ENCODE measurements at regions not wholly inside any gene's neighbourhood (a gene's known extent, or its start where the extent isn't known, plus 50 kb on each side); places are given as distances from the start of the nearest gene placed in this dataset.
A peak's percentile ranks its signal among the peaks of the same experiment; 100 is the strongest.
"Not testable (repeated sequence)": the region's sequence is repeated elsewhere in the genome, so short reads cannot be mapped to it uniquely, and the experiment has no call there.

DNA sequence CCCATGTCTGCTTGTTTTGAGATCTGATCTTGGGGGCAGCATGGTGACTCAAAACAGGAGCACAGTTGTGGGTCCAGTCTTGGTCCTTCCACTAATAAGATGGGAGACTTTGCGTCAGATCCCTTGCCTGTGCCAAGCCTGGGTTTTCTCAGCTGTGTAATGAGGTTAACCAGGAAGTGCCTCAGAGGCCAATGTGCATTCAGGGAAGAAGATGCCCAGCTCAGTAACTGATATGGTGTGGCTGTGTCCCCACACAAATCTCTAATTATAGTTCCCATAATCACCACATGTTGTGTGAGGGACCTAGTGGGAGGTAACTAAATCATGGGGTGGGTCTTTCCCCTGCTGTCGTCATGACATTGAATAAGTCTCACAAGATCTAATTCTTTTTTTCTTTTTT is 107.1 kb upstream of the ALDH3B2 start:
- H3K27ac ChIP-seq (replicated peaks); H3K27me3 ChIP-seq (ENCODE audit: low read depth); H3K36me3 ChIP-seq; DNase-seq; H3K4me3 ChIP-seq; H3K9me3 ChIP-seq (replicated peaks); intact Hi-C loops (cut with micrococcal nuclease); H3K4me1 ChIP-seq: not testable (repeated sequence)

GRCh38 chr11:67780056-67780455 is 105.6 kb upstream of the ALDH3B2 start:
- no peak for TF ChIP-seq CTCF (IDR thresholded peaks at IDR 0.05; ENCODE audit: borderline replicate concordance)
- no peaks in the 10 kb centered on the region for H3K36me3 ChIP-seq
- H3K4me1 ChIP-seq = no peaks in the 10 kb centered on the region
- intact Hi-C loops (cut with micrococcal nuclease) = no loop called here
- peaks cover 6% of the 10 kb centered on the region for H3K27me3 ChIP-seq (ENCODE audit: low read depth)
- H3K4me3 ChIP-seq = no peak overlapping the region
- no peak for DNase-seq
- no peak overlapping the region for H3K27ac ChIP-seq (replicated peaks)
- H3K9me3 ChIP-seq (replicated peaks) = no peaks in the 10 kb centered on the region

GRCh38 chr11:67779189-67779875 is 104.9 kb upstream of the ALDH3B2 start:
- H3K27me3 ChIP-seq (ENCODE audit: low read depth) = not testable (repeated sequence)

GRCh38 chr11:67776852-67777520 is 102.6 kb upstream of the ALDH3B2 start:
- no peaks in the 10 kb centered on the region for H3K36me3 ChIP-seq
- H3K4me3 ChIP-seq = no peak overlapping the region
- H3K4me1 ChIP-seq = peaks cover 13% of the 10 kb centered on the region
- no peak overlapping the region for H3K27ac ChIP-seq (replicated peaks)
- peaks cover 10% of the 10 kb centered on the region for H3K27me3 ChIP-seq (ENCODE audit: low read depth)
- no peaks in the 10 kb centered on the region for H3K9me3 ChIP-seq (replicated peaks)
- no peak for TF ChIP-seq CTCF (IDR thresholded peaks at IDR 0.05; ENCODE audit: borderline replicate concordance)
- no peak for DNase-seq
- intact Hi-C loops (cut with micrococcal nuclease) = no loop called here

More at GRCh38 chr11:67779189-67779875, 104.9 kb upstream of the ALDH3B2 start:
- DNase-seq; intact Hi-C loops (cut with micrococcal nuclease); H3K27ac ChIP-seq (replicated peaks); H3K4me3 ChIP-seq; H3K4me1 ChIP-seq; H3K9me3 ChIP-seq (replicated peaks); H3K36me3 ChIP-seq: not testable (repeated sequence)

DNA sequence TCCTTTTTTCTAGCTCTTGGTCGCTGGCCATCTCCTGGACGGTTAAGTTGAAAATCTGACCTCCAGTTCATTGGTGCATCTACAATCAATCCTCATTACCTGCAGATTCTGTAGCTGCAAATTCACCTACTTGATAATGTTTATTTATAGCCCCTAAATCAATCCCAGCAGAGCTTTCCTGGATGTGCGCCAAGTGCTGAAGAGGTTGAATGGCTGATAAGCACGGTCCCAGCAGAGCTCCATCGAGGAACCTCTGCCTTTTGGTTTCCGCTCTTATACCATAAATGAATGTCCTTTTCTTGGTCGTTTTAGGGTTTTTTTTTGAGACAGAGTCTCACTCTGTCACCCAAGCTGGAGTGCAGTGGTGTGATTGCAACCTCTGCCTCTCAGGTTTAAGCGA is 99.8 kb upstream of the ALDH3B2 start:
- H3K36me3 ChIP-seq; H3K9me3 ChIP-seq (replicated peaks); H3K27ac ChIP-seq (replicated peaks); H3K27me3 ChIP-seq (ENCODE audit: low read depth); H3K4me3 ChIP-seq; intact Hi-C loops (cut with micrococcal nuclease): not testable (repeated sequence)
- H3K4me1 ChIP-seq = peaks cover 13% of the 10 kb centered on the region
- DNase-seq = peak; percentile 50

DNA sequence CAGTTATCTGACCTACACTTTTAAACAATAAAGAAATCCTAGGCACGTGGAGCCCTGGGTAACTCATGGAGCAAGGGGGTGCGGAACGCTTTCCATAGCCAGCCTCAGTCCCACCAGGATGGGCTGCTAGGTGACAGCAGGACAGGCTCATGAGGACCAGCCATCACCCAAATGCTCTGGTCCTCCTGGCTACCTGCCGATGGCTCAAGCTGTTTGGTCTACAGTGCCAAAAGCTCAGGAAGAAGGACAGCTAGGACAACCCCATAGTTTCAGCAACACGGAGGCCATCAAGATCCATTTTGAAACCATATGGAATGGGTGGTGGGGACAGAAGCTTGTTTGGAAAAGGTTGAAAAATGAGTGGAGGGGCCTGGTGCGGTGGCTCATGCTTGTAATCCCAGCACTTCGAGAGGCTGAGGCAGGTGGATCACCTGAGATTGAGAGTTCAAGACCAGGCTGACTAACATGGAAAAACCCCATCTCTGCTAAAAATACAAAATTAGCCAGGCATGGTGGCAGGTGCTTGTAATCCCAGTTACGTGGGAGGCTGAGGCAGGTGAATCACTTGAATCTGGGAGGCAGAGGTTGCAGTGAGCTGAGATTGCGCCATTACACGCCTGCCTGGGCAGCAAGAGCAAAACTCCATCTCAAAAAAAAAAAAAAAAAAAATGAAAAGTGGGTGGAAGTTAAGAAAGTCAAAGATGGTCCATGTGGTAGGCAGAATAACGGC is 93.7 kb upstream of the ALDH3B2 start:
- intact Hi-C loops (cut with micrococcal nuclease); DNase-seq; H3K36me3 ChIP-seq; H3K4me3 ChIP-seq; H3K9me3 ChIP-seq (replicated peaks); H3K4me1 ChIP-seq; H3K27me3 ChIP-seq (ENCODE audit: low read depth); H3K27ac ChIP-seq (replicated peaks): not testable (repeated sequence)

DNA sequence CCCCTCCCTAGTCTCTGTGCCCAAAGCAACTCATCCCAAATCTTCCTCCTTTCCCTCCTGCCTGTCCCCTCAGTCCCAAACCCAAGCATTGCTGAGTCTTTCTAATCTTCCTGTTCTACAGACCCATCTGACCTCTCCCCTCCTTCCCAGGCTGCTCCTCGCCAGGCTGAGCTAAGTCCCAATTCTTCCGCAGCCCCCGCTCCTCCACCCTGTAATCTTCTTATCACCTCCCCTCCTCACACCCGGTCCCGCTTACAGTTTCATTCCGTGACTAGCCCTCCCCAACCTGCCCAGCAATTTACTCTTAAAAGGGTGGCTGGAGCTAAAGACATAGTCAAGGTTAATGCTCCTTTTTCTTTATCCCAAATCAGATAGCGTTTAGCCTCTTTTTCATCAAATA is 86.8 kb upstream of the ALDH3B2 start:
- H3K4me1 ChIP-seq; H3K27me3 ChIP-seq (ENCODE audit: low read depth); DNase-seq; H3K27ac ChIP-seq (replicated peaks); H3K9me3 ChIP-seq (replicated peaks); H3K4me3 ChIP-seq; H3K36me3 ChIP-seq; intact Hi-C loops (cut with micrococcal nuclease): not testable (repeated sequence)

- DNase-seq; H3K27me3 ChIP-seq (ENCODE audit: low read depth); H3K36me3 ChIP-seq; H3K27ac ChIP-seq (replicated peaks); H3K4me1 ChIP-seq; H3K9me3 ChIP-seq (replicated peaks); intact Hi-C loops (cut with micrococcal nuclease); H3K4me3 ChIP-seq: not testable (repeated sequence)
These were observed 84.9 kb upstream of the ALDH3B2 start for GRCh38 chr11:67759321-67759720.

DNA sequence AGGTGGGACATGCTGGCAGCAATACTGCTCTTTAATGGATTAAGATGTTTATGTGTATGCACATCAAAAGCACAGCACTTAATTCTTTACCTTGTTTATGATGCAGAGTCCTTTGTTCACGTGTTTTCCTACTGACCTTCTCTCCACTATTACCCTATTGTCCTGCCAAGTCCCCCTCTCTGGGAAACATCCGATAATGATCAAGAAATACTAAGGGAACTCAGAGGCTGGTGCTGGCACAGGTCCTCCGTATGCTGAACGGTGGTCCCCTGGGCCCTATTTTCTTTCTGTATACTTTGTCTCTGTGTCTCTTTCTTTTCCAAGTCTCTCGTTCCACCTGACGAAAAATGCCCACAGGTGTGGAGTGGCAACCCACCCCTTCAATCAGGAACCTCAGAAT is 84.0 kb upstream of the ALDH3B2 start:
- DNase-seq; H3K4me3 ChIP-seq; H3K4me1 ChIP-seq; H3K36me3 ChIP-seq; H3K27me3 ChIP-seq (ENCODE audit: low read depth); H3K9me3 ChIP-seq (replicated peaks); H3K27ac ChIP-seq (replicated peaks); intact Hi-C loops (cut with micrococcal nuclease): not testable (repeated sequence)

GRCh38 chr11:67758009-67758408 is 83.6 kb upstream of the ALDH3B2 start:
- DNase-seq; H3K27ac ChIP-seq (replicated peaks); H3K9me3 ChIP-seq (replicated peaks); H3K4me3 ChIP-seq; H3K4me1 ChIP-seq; intact Hi-C loops (cut with micrococcal nuclease); H3K27me3 ChIP-seq (ENCODE audit: low read depth); H3K36me3 ChIP-seq: not testable (repeated sequence)

- intact Hi-C loops (cut with micrococcal nuclease); H3K27ac ChIP-seq (replicated peaks); DNase-seq; H3K4me1 ChIP-seq; H3K27me3 ChIP-seq (ENCODE audit: low read depth); H3K9me3 ChIP-seq (replicated peaks); H3K4me3 ChIP-seq; H3K36me3 ChIP-seq: not testable (repeated sequence)
These were observed 79.4 kb upstream of the ALDH3B2 start for GRCh38 chr11:67753820-67754219.

Measured in left ventricle myocardium inferior (tissue), 1 donor.